GM23338 (cell line): ENCODE measurements at regions not wholly inside any gene's neighbourhood (a gene's known extent, or its start where the extent isn't known, plus 50 kb on each side); places are given as distances from the start of the nearest gene placed in this dataset.

Experiments used
- ATAC-seq: fragments of 200-7000 bp; cut with Tn5 transposase; 3 replicates; pipeline ENCODE4 v1.9.1; 2020
- DNase-seq: peaks from one replicate; pipeline ENCODE4 v3.0.0-alpha.2; 2015; ENCODE audit warnings: low spot score
- H2AFZ ChIP-seq: fragments of 200-600 bp; sonication (generic); 2 replicates; pipeline ENCODE4 v1.8.0; 2016; ENCODE audit warnings: antibody characterized with exemption, mild to moderate bottlenecking, moderate library complexity
- H3F3A ChIP-seq: fragments of 200-600 bp; sonication (generic); replicated peaks from 2 replicates; pipeline ENCODE4 v1.8.0; 2017; ENCODE audit warnings: antibody characterized with exemption, mixed run types, low read depth
- H3K27ac ChIP-seq: fragments of 200-600 bp; sonication (generic); 2 replicates; pipeline ENCODE4 v1.6.1; 2016; ENCODE audit warnings: low read depth
- H3K27me3 ChIP-seq: fragments of 200-600 bp; sonication (generic); 2 replicates; pipeline ENCODE4 v1.8.0; 2016; ENCODE audit warnings: mild to moderate bottlenecking, mixed run types, moderate library complexity; ENCODE audit not compliant: insufficient read depth
- H3K36me3 ChIP-seq: fragments of 200-600 bp; sonication (generic); 2 replicates; pipeline ENCODE4 v1.8.0; 2016; ENCODE audit warnings: mild to moderate bottlenecking; ENCODE audit not compliant: insufficient read depth
- H3K4me1 ChIP-seq: fragments of 200-600 bp; sonication (generic); 2 replicates; pipeline ENCODE4 v1.8.0; 2016; ENCODE audit warnings: mild to moderate bottlenecking, moderate library complexity; ENCODE audit not compliant: insufficient read depth
- H3K4me2 ChIP-seq: fragments of 200-600 bp; sonication (generic); 2 replicates; pipeline ENCODE4 v1.7.1; 2017; ENCODE audit warnings: mixed run types
- H3K4me3 ChIP-seq: fragments of 200-600 bp; sonication (generic); 2 replicates; pipeline ENCODE4 v1.6.1; 2016; ENCODE audit warnings: mixed run types
- H3K79me2 ChIP-seq: fragments of 200-600 bp; sonication (generic); replicated peaks from 2 replicates; pipeline ENCODE4 v1.8.0; 2017; ENCODE audit warnings: mild to moderate bottlenecking; ENCODE audit not compliant: insufficient read depth
- H3K9me2 ChIP-seq: fragments of 200-600 bp; sonication (generic); 2 replicates; pipeline ENCODE4 v1.8.0; 2017; ENCODE audit not compliant: insufficient read depth
- H4K20me1 ChIP-seq: fragments of 200-600 bp; sonication (generic); replicated peaks from 2 replicates; pipeline ENCODE4 v1.8.0; 2017; ENCODE audit warnings: mild to moderate bottlenecking; ENCODE audit not compliant: insufficient read depth
- H3K27ac Mint-ChIP-seq: 2 replicates; pipeline ENCODE4 v1.8.0; 2020; ENCODE audit warnings: inconsistent platforms, mild to moderate bottlenecking, moderate library complexity, mixed read lengths
- H3K27me3 Mint-ChIP-seq: 3 replicates; pipeline ENCODE4 v1.8.0; 2022; ENCODE audit warnings: low read depth, mild to moderate bottlenecking, moderate library complexity, mixed read lengths, inconsistent platforms; ENCODE audit not compliant: insufficient read depth, poor library complexity
- H3K36me3 Mint-ChIP-seq: 3 replicates; pipeline ENCODE4 v1.8.0; 2021; ENCODE audit warnings: low read depth, mild to moderate bottlenecking, inconsistent platforms, moderate library complexity, mixed read lengths
- H3K4me1 Mint-ChIP-seq: 3 replicates; pipeline ENCODE4 v1.8.0; 2020; ENCODE audit warnings: mild to moderate bottlenecking, inconsistent platforms, mixed read lengths
- H3K4me3 Mint-ChIP-seq: 3 replicates; pipeline ENCODE4 v1.8.0; 2021; ENCODE audit warnings: moderate library complexity, mild to moderate bottlenecking, inconsistent platforms, mixed read lengths
- H3K9me3 Mint-ChIP-seq: 3 replicates; pipeline ENCODE4 v1.8.0; 2020; ENCODE audit warnings: moderate library complexity, mild to moderate bottlenecking, inconsistent platforms, mixed read lengths
- CREB1 ChIP-seq: fragments of 250-450 bp; sonication (Bioruptor Pico); IDR thresholded peaks from 2 replicates; pipeline ENCODE4 v1.5.0; 2020; ENCODE audit warnings: low read depth, mild to moderate bottlenecking, moderate library complexity
- TF ChIP-seq, protein P1 (sequence below): fragments of 250-450 bp; sonication (Bioruptor Pico); IDR thresholded peaks from 2 replicates; pipeline ENCODE4 v1.5.0; 2020; ENCODE audit warnings: mild to moderate bottlenecking, moderate library complexity
- TF ChIP-seq, protein P2 (sequence below): IDR thresholded peaks from 2 replicates; pipeline ENCODE4 v1.6.1; 2016; ENCODE audit warnings: antibody characterized with exemption
- TF ChIP-seq, protein P3 (sequence below), 2 experiments: fragments of 200-600 bp in 1 of 2; sonication (generic) in 1 of 2; conservative IDR thresholded peaks; 2 replicates each; pipeline versions ENCODE4 v1.5.1 to v1.6.1; 2016 to 2017; ENCODE audit warnings: antibody characterized with exemption in 2 of 2, low read depth in 2 of 2, mild to moderate bottlenecking in 2 of 2, moderate library complexity in 1 of 2

DNA sequence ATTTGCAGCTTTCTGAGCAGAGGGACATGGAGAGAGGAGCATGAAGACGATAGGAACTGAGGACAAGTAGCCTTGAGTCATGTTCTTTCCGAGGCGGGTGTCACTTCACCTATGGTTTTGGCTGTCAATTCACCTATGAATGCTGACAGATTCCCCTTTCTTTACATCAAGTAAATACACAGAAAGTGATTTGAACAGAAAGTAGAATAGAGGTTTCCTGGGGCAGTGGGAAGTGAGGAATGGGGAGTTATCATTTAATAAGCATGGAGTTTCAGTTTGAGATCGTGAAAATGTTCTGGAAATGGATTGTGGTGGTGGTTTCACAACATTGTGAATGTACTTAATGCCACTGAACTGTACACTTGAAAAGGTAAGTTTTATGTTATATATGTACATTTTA, 138.4 kb upstream of the MDFIC start:
- peaks cover 17% of the 10 kb centered on the region for H3K4me1 ChIP-seq
- H4K20me1 ChIP-seq: no peaks in the 10 kb centered on the region
- Mint-ChIP-seq H3K9me3 (no peaks in the 10 kb centered on the region), H3K27me3 (peaks cover 1% of the 10 kb centered on the region), H3K4me1 (peaks cover 14% of the 10 kb centered on the region), H3K4me3 (no peak overlapping the region), H3K36me3 (no peaks in the 10 kb centered on the region), H3K27ac (no peak overlapping the region)
- ATAC-seq (no peak), DNase-seq (no peak)
- no peak overlapping the region for H3K4me2 ChIP-seq
- peaks cover 5% of the 10 kb centered on the region; the same call in 1 of the 2 replicates for H3K9me2 ChIP-seq
- H3K27ac ChIP-seq: no peak overlapping the region
- no peaks in the 10 kb centered on the region for H3K36me3 ChIP-seq
- no peaks in the 10 kb centered on the region for H3F3A ChIP-seq
- no peak overlapping the region for H3K4me3 ChIP-seq
- H2AFZ ChIP-seq: no peak overlapping the region
- H3K27me3 ChIP-seq: no peaks in the 10 kb centered on the region
- TF ChIP-seq, protein P1, sequence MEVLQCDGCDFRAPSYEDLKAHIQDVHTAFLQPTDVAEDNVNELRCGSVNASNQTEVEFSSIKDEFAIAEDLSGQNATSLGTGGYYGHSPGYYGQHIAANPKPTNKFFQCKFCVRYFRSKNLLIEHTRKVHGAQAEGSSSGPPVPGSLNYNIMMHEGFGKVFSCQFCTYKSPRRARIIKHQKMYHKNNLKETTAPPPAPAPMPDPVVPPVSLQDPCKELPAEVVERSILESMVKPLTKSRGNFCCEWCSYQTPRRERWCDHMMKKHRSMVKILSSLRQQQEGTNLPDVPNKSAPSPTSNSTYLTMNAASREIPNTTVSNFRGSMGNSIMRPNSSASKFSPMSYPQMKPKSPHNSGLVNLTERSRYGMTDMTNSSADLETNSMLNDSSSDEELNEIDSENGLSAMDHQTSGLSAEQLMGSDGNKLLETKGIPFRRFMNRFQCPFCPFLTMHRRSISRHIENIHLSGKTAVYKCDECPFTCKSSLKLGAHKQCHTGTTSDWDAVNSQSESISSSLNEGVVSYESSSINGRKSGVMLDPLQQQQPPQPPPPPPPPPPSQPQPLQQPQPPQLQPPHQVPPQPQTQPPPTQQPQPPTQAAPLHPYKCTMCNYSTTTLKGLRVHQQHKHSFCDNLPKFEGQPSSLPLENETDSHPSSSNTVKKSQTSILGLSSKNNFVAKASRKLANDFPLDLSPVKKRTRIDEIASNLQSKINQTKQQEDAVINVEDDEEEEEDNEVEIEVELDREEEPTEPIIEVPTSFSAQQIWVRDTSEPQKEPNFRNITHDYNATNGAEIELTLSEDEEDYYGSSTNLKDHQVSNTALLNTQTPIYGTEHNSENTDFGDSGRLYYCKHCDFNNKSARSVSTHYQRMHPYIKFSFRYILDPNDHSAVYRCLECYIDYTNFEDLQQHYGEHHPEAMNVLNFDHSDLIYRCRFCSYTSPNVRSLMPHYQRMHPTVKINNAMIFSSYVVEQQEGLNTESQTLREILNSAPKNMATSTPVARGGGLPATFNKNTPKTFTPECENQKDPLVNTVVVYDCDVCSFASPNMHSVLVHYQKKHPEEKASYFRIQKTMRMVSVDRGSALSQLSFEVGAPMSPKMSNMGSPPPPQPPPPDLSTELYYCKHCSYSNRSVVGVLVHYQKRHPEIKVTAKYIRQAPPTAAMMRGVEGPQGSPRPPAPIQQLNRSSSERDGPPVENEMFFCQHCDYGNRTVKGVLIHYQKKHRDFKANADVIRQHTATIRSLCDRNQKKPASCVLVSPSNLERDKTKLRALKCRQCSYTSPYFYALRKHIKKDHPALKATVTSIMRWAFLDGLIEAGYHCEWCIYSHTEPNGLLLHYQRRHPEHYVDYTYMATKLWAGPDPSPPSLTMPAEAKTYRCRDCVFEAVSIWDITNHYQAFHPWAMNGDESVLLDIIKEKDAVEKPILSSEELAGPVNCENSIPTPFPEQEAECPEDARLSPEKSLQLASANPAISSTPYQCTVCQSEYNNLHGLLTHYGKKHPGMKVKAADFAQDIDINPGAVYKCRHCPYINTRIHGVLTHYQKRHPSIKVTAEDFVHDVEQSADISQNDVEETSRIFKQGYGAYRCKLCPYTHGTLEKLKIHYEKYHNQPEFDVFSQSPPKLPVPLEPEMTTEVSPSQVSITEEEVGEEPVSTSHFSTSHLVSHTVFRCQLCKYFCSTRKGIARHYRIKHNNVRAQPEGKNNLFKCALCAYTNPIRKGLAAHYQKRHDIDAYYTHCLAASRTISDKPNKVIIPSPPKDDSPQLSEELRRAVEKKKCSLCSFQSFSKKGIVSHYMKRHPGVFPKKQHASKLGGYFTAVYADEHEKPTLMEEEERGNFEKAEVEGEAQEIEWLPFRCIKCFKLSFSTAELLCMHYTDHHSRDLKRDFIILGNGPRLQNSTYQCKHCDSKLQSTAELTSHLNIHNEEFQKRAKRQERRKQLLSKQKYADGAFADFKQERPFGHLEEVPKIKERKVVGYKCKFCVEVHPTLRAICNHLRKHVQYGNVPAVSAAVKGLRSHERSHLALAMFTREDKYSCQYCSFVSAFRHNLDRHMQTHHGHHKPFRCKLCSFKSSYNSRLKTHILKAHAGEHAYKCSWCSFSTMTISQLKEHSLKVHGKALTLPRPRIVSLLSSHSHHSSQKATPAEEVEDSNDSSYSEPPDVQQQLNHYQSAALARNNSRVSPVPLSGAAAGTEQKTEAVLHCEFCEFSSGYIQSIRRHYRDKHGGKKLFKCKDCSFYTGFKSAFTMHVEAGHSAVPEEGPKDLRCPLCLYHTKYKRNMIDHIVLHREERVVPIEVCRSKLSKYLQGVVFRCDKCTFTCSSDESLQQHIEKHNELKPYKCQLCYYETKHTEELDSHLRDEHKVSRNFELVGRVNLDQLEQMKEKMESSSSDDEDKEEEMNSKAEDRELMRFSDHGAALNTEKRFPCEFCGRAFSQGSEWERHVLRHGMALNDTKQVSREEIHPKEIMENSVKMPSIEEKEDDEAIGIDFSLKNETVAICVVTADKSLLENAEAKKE (CRISPR knock-in tag): no peak
- TF ChIP-seq, protein P2, sequence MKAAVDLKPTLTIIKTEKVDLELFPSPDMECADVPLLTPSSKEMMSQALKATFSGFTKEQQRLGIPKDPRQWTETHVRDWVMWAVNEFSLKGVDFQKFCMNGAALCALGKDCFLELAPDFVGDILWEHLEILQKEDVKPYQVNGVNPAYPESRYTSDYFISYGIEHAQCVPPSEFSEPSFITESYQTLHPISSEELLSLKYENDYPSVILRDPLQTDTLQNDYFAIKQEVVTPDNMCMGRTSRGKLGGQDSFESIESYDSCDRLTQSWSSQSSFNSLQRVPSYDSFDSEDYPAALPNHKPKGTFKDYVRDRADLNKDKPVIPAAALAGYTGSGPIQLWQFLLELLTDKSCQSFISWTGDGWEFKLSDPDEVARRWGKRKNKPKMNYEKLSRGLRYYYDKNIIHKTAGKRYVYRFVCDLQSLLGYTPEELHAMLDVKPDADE: no peak
- no peak for TF ChIP-seq CREB1 (CRISPR knock-in tag)
- H3K79me2 ChIP-seq: no peaks in the 10 kb centered on the region

DNA sequence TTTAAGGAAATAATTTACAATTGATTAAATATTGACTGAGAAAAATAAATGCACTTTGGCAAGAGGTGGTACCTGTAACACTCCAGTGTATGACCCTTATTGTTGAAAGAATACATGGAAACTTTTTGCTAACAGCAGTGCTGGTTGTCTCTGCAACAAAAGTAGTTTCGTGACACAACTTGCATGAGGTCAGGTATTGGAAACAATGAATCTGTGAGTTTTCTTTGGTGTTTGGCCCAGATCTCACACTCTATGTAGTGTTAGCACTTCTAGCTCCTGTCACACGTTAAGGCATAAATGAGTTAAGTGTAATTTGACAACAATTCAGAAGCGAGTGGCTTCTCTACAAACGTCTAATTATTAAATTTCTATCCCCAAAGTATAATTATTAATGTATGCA, 137.7 kb upstream of the MDFIC start:
- peaks cover 5% of the 10 kb centered on the region; the same call in 1 of the 2 replicates for H3K9me2 ChIP-seq
- Mint-ChIP-seq H3K9me3 (no peaks in the 10 kb centered on the region), H3K27me3 (peaks cover 2% of the 10 kb centered on the region), H3K36me3 (no peaks in the 10 kb centered on the region), H3K4me1 (peaks cover 8% of the 10 kb centered on the region), H3K4me3 (no peak overlapping the region), H3K27ac (no peak overlapping the region)
- DNase-seq (no peak), ATAC-seq (no peak)
- no peak overlapping the region for H3K27ac ChIP-seq
- H3K4me2 ChIP-seq: no peak overlapping the region
- H3F3A ChIP-seq: no peaks in the 10 kb centered on the region
- peaks cover 10% of the 10 kb centered on the region for H3K4me1 ChIP-seq
- H2AFZ ChIP-seq: no peak overlapping the region
- H4K20me1 ChIP-seq: no peaks in the 10 kb centered on the region
- H3K27me3 ChIP-seq: no peaks in the 10 kb centered on the region
- no peaks in the 10 kb centered on the region for H3K36me3 ChIP-seq
- no peak overlapping the region for H3K4me3 ChIP-seq
- H3K79me2 ChIP-seq: no peaks in the 10 kb centered on the region
- TF ChIP-seq, protein P3, sequence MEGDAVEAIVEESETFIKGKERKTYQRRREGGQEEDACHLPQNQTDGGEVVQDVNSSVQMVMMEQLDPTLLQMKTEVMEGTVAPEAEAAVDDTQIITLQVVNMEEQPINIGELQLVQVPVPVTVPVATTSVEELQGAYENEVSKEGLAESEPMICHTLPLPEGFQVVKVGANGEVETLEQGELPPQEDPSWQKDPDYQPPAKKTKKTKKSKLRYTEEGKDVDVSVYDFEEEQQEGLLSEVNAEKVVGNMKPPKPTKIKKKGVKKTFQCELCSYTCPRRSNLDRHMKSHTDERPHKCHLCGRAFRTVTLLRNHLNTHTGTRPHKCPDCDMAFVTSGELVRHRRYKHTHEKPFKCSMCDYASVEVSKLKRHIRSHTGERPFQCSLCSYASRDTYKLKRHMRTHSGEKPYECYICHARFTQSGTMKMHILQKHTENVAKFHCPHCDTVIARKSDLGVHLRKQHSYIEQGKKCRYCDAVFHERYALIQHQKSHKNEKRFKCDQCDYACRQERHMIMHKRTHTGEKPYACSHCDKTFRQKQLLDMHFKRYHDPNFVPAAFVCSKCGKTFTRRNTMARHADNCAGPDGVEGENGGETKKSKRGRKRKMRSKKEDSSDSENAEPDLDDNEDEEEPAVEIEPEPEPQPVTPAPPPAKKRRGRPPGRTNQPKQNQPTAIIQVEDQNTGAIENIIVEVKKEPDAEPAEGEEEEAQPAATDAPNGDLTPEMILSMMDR (conservative IDR thresholded peaks at IDR 0.05; ENCODE audit: low read depth in 2 of 2): no peak
